Esophagus squamous epithelium (tissue), 4 donors: ENCODE measurements at regions not wholly inside any gene's neighbourhood (a gene's known extent, or its start where the extent isn't known, plus 50 kb on each side); places are given as distances from the start of the nearest gene placed in this dataset.

ENCODE experiments used
- CTCF ChIP-seq, 6 experiments: fragments of 450-650 bp in 4 of 6; fragments of 200-600 bp in 2 of 6; sonication (generic) in 2 of 6; IDR thresholded peaks; one replicate each; pipeline ENCODE4 v1.5.1; 2016 to 2019; ENCODE audit warnings: antibody characterized with exemption in 6 of 6, mild to moderate bottlenecking in 4 of 6, moderate library complexity in 4 of 6
- POLR2A ChIP-seq, 4 donors: fragments of 450-650 bp; IDR thresholded peaks; one replicate each; pipeline ENCODE4 v1.6.1; 2017; ENCODE audit warnings: antibody characterized with exemption in 4 of 4, mild to moderate bottlenecking in 4 of 4, moderate library complexity in 3 of 4

GRCh38 chr13:40228496-40228895 lies 437.9 kb downstream of the FOXO1 start:
- TF ChIP-seq CTCF (IDR thresholded peaks at IDR 0.05) (no peak), POLR2A (IDR thresholded peaks at IDR 0.05) (no peak)
